ENCODE measurements at regions not wholly inside any gene's neighbourhood (a gene's known extent, or its start where the extent isn't known, plus 50 kb on each side); places are given as distances from the start of the nearest gene placed in this dataset.

- TF ChIP-seq, protein P1, sequence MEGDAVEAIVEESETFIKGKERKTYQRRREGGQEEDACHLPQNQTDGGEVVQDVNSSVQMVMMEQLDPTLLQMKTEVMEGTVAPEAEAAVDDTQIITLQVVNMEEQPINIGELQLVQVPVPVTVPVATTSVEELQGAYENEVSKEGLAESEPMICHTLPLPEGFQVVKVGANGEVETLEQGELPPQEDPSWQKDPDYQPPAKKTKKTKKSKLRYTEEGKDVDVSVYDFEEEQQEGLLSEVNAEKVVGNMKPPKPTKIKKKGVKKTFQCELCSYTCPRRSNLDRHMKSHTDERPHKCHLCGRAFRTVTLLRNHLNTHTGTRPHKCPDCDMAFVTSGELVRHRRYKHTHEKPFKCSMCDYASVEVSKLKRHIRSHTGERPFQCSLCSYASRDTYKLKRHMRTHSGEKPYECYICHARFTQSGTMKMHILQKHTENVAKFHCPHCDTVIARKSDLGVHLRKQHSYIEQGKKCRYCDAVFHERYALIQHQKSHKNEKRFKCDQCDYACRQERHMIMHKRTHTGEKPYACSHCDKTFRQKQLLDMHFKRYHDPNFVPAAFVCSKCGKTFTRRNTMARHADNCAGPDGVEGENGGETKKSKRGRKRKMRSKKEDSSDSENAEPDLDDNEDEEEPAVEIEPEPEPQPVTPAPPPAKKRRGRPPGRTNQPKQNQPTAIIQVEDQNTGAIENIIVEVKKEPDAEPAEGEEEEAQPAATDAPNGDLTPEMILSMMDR (conservative IDR thresholded peaks at IDR 0.05 in 1 of 2, IDR thresholded peaks at IDR 0.05 in 1 of 2; ENCODE audit: low read depth in 1 of 2, low read length in 2 of 2) = no peak
- no peak for TF ChIP-seq EZH2 (IDR thresholded peaks at IDR 0.05; ENCODE audit: low read length, missing control alignments)
These were observed 196.5 kb upstream of the AGR3 start for GRCh38 chr7:17078298-17078697.

All from fibroblast of lung (primary cell).